B cell (primary cell): ENCODE measurements at regions not wholly inside any gene's neighbourhood (a gene's known extent, or its start where the extent isn't known, plus 50 kb on each side); places are given as distances from the start of the nearest gene placed in this dataset.

Experiments used
- ATAC-seq: fragments of 200-7000 bp; cut with Tn5 transposase; one replicate; pipeline ENCODE4 v1.10.0; 2021; ENCODE audit warnings: low read depth, mild to moderate bottlenecking, moderate number of reproducible peaks, moderate library complexity
- CTCF ChIA-PET: fragments of 350-600 bp; sonication (Branson Sonifier 250); formaldehyde crosslinking; loops from one replicate; lab custom pipeline; 2021; ENCODE audit warnings: antibody characterized with exemption, inconsistent platforms; lab: Charles Lee
- POLR2A ChIA-PET: fragments of 350-600 bp; sonication (Branson Sonifier 250); formaldehyde crosslinking; loops from one replicate; lab custom pipeline; 2021; ENCODE audit warnings: antibody characterized with exemption; lab: Charles Lee
- DNase-seq: peaks from one replicate; pipeline ENCODE4 v3.0.0; 2013
- H2AFZ ChIP-seq: 2 replicates; pipeline ENCODE4 v1.6.1; 2012; ENCODE audit warnings: mild to moderate bottlenecking, low read depth, low read length; ENCODE audit not compliant: insufficient read depth, poor library complexity, severe bottlenecking
- H3K27ac ChIP-seq, 2 donors: 1 replicate in 1 of 2; 2 replicates in 1 of 2; pipeline ENCODE4 v1.5.1; 2012 to 2013; ENCODE audit warnings: low read length in 2 of 2, mild to moderate bottlenecking in 2 of 2, moderate library complexity in 1 of 2
- H3K27me3 ChIP-seq, 4 experiments: fragments of 200-600 bp in 1 of 4; sonication (generic) in 1 of 4; replicated peaks in 1 of 4; 1 replicate in 2 of 4; 2 replicates in 2 of 4; pipeline versions ENCODE4 v1.6.1 to v1.7.0; 2013 to 2016; ENCODE audit warnings: low read length in 3 of 4, mild to moderate bottlenecking in 2 of 4, mixed read lengths in 1 of 4, moderate library complexity in 1 of 4; ENCODE audit not compliant: insufficient read depth in 4 of 4, control insufficient read depth in 3 of 4; ENCODE audit errors: control extremely low read depth in 1 of 4
- H3K36me3 ChIP-seq, 2 experiments: replicated peaks in 1 of 2; 1 replicate in 1 of 2; 2 replicates in 1 of 2; pipeline versions ENCODE4 v1.6.1 to v1.7.1; 2013; ENCODE audit warnings: low read length in 1 of 2; ENCODE audit not compliant: insufficient read depth in 2 of 2, control insufficient read depth in 1 of 2; ENCODE audit errors: control extremely low read depth in 1 of 2, extremely low read depth in 1 of 2
- H3K4me1 ChIP-seq, 2 donors: fragments of 200-600 bp in 1 of 2; sonication (generic) in 1 of 2; 1 replicate in 1 of 2; 2 replicates in 1 of 2; pipeline versions ENCODE4 v1.5.1 to v1.6.1; 2013 to 2017; ENCODE audit warnings: low read length in 2 of 2; ENCODE audit not compliant: control insufficient read depth in 2 of 2, insufficient read depth in 2 of 2
- H3K4me2 ChIP-seq: replicated peaks from 2 replicates; pipeline ENCODE3; 2012; ENCODE audit warnings: mild to moderate bottlenecking, low read depth, low read length; ENCODE audit not compliant: poor library complexity, severe bottlenecking
- H3K4me3 ChIP-seq, 5 experiments: fragments of 200-600 bp in 1 of 5; sonication (generic) in 1 of 5; 1 replicate in 3 of 5; 2 replicates in 2 of 5; pipeline versions ENCODE4 v1.5.1 to v1.7.0; 2011 to 2016; ENCODE audit warnings: low read length in 4 of 5, mild to moderate bottlenecking in 4 of 5, low read depth in 2 of 5, control low read depth in 1 of 5, moderate library complexity in 1 of 5; ENCODE audit not compliant: insufficient read depth in 1 of 5; ENCODE audit errors: control extremely low read depth in 1 of 5, extremely low read depth in 1 of 5
- H3K79me2 ChIP-seq: fragments of 200-600 bp; sonication (generic); one replicate; pipeline ENCODE4 v1.6.0; 2016; ENCODE audit warnings: low read length; ENCODE audit not compliant: control insufficient read depth, insufficient read depth
- H3K9ac ChIP-seq: fragments of 200-600 bp; sonication (generic); 2 replicates; pipeline ENCODE4 v1.6.1; 2017; ENCODE audit warnings: mild to moderate bottlenecking, low read length, moderate library complexity
- H3K9me3 ChIP-seq, 3 donors: one replicate each; pipeline versions ENCODE4 v1.6.1 to v1.7.1; 2013; ENCODE audit warnings: low read length in 2 of 3; ENCODE audit not compliant: control insufficient read depth in 2 of 3, insufficient read depth in 1 of 3; ENCODE audit errors: control extremely low read depth in 1 of 3
- H4K20me1 ChIP-seq: 2 replicates; pipeline ENCODE4 v1.6.0; 2012; ENCODE audit warnings: mild to moderate bottlenecking, low read length; ENCODE audit not compliant: insufficient read depth, control insufficient read depth, poor library complexity, severe bottlenecking
- H3K27ac Mint-ChIP-seq: one replicate; pipeline ENCODE4 v1.8.0; 2021; ENCODE audit warnings: mixed read lengths
- H3K27me3 Mint-ChIP-seq: one replicate; pipeline ENCODE4 v1.8.0; 2021; ENCODE audit warnings: mixed read lengths
- H3K4me1 Mint-ChIP-seq: one replicate; pipeline ENCODE4 v1.8.0; 2021; ENCODE audit warnings: mixed read lengths
- H3K4me3 Mint-ChIP-seq: one replicate; pipeline ENCODE4 v1.8.0; 2021; ENCODE audit warnings: mixed read lengths
- H3K9me3 Mint-ChIP-seq: one replicate; pipeline ENCODE4 v1.8.0; 2022; ENCODE audit warnings: mixed read lengths; ENCODE audit not compliant: insufficient read depth
- CTCF ChIP-seq: fragments of 200-600 bp; IDR thresholded peaks from one replicate; pipeline ENCODE4 v1.8.0; 2022; ENCODE audit warnings: antibody characterized with exemption, mild to moderate bottlenecking
- EZH2 ChIP-seq: IDR thresholded peaks from 2 replicates; pipeline ENCODE4 v1.6.1; 2012; ENCODE audit warnings: borderline replicate concordance, low read depth, mild to moderate bottlenecking, moderate library complexity, low read length; ENCODE audit not compliant: insufficient read depth, poor library complexity, severe bottlenecking
- WGBS: methylation state at CpG from one replicate; pipeline ENCODE4 v1.1.5; 2013; ENCODE audit warnings: missing lambda C conversion rate; ENCODE audit not compliant: insufficient coverage; 5-methylcytosine and 5-hydroxymethylcytosine counted together
- intact Hi-C: fragments of 100-400 bp; cut with micrococcal nuclease; formaldehyde crosslinking; loops from one replicate; pipeline ENCODE4 v1.10.0; 2022

DNA sequence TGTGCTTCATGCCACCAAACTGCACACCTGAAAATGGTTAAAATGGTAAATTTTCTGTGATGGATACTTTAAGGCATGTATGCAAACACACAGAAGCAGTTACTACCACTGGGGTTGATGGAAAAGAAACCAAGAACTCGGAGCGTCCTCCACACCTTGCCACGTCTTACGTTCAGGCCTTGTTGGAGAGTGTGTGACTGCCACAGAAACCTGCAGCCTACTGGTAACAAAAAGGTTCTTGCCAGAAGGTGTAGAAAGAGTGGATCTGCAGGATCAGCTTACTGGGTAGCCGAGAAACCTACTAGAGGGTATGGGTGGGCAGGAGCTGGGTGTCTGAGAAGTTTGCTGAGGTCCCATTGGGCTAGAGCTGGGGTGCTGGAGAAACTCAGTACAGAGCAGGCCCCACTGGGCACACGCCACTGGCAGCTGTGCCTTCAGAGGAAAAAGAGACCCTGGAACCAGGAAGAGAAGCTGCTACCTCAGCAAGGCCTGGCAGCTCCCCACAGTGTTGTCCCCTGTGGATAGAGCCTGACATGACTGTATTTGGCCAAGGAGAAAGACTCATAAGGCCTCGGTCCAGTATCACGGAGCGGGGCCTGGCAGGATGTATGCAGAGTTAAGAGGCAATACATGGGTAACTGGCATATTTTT, 204.6 kb downstream of the SEC14L1 start:
- CTCF ChIA-PET: interaction anchor here (2.0 kb wide), 1 partner anchor 96 kb away, joined by 6 read pairs; no protein-coding TSS in a partner anchor
- intact Hi-C loops: no loop called here
- H3K79me2 ChIP-seq: peaks cover 4% of the 10 kb centered on the region
- no peak overlapping the region for H3K27ac ChIP-seq
- Mint-ChIP-seq H3K27ac (no peak overlapping the region), H3K9me3 (no peaks in the 10 kb centered on the region), H3K4me3 (no peak overlapping the region), H3K27me3 (no peaks in the 10 kb centered on the region), H3K4me1 (peaks cover 29% of the 10 kb centered on the region)
- no peaks in the 10 kb centered on the region for H3K36me3 ChIP-seq
- DNase-seq (no peak), ATAC-seq (no peak)
- no peaks in the 10 kb centered on the region for H3K27me3 ChIP-seq
- peaks cover 24 to 27% of the 10 kb centered on the region in 2 donors for H3K4me1 ChIP-seq
- 92% methylated on average over 7 of the region's 9 CpGs for WGBS
- H3K9ac ChIP-seq: no peak overlapping the region
- peaks cover 0 to 6% (median 0%) of the 10 kb centered on the region in 3 donors for H3K9me3 ChIP-seq
- H3K4me3 ChIP-seq: no peak overlapping the region
- no peaks in the 10 kb centered on the region for H4K20me1 ChIP-seq
- no peak overlapping the region for H2AFZ ChIP-seq
- TF ChIP-seq CTCF (no peak), EZH2 (no peak)
- POLR2A ChIA-PET: no interaction called here
- no peak overlapping the region for H3K4me2 ChIP-seq

- no peak for TF ChIP-seq EZH2
- no peak for TF ChIP-seq CTCF
- H3K9me3 ChIP-seq: peaks cover 0 to 6% (median 0%) of the 10 kb centered on the region in 3 donors
- ChIA-PET CTCF (interaction anchor here (1.2 to 2.0 kb wide), 3 partner anchors 10 to 94 kb away, joined by 3 to 6 read pairs (median 5); no protein-coding TSS in a partner anchor), POLR2A (no interaction called here)
- no peaks in the 10 kb centered on the region for H4K20me1 ChIP-seq
- peaks cover 8% of the 10 kb centered on the region for H3K79me2 ChIP-seq
- Mint-ChIP-seq H3K27me3 (no peaks in the 10 kb centered on the region), H3K27ac (no peak overlapping the region), H3K9me3 (no peaks in the 10 kb centered on the region), H3K4me3 (no peak overlapping the region), H3K4me1 (peaks cover 21% of the 10 kb centered on the region)
- no peak overlapping the region for H3K4me3 ChIP-seq
- H3K36me3 ChIP-seq: no peaks in the 10 kb centered on the region
- H2AFZ ChIP-seq: no peak overlapping the region
- intact Hi-C loops: no loop called here
- H3K4me2 ChIP-seq: no peak overlapping the region
- no peak for ATAC-seq
- no peak overlapping the region for H3K9ac ChIP-seq
- H3K27ac ChIP-seq: no peak overlapping the region
- no peak for DNase-seq
- peaks cover 19 to 20% of the 10 kb centered on the region in 2 donors for H3K4me1 ChIP-seq
- WGBS: 89% methylated on average over 1 of the region's 3 CpGs
- H3K27me3 ChIP-seq: no peaks in the 10 kb centered on the region
Measured at GRCh38 chr17:77346765-77347164, 206.0 kb downstream of the SEC14L1 start.
